ENCODE measurements at regions not wholly inside any gene's neighbourhood (a gene's known extent, or its start where the extent isn't known, plus 50 kb on each side); places are given as distances from the start of the nearest gene placed in this dataset.
A peak's percentile ranks its signal among the peaks of the same experiment; 100 is the strongest.

GRCh38 chrX:80207327-80207726 is 192.8 kb downstream of the TBX22 start:
- intact Hi-C loops (cut with DNase I): no loop called here
- H3K9me3 ChIP-seq: no peaks in the 10 kb centered on the region
- H3K27me3 ChIP-seq: no peaks in the 10 kb centered on the region
- DNase-seq: no peak
- no CpG with 5 or more reads among the region's 6 CpGs for WGBS (ENCODE audit: insufficient coverage, low coverage, low lambda C conversion rate, missing lambda C conversion rate)
- ATAC-seq: no peak
- H3K36me3 ChIP-seq: no peaks in the 10 kb centered on the region
- H3K27ac ChIP-seq: no peak overlapping the region
- H3K4me1 ChIP-seq: no peaks in the 10 kb centered on the region
- H3K4me3 ChIP-seq: no peak overlapping the region
- TF ChIP-seq CTCF (IDR thresholded peaks at IDR 0.05) (no peak), POLR2A (IDR thresholded peaks at IDR 0.05) (no peak)

GRCh38 chrX:80216086-80216485 is 201.5 kb downstream of the TBX22 start:
- no peak overlapping the region for H3K27ac ChIP-seq
- no peak overlapping the region for H3K4me3 ChIP-seq
- no peak for TF ChIP-seq POLR2A (IDR thresholded peaks at IDR 0.05)
- H3K36me3 ChIP-seq: no peaks in the 10 kb centered on the region
- H3K27me3 ChIP-seq: no peaks in the 10 kb centered on the region
- intact Hi-C loops (cut with DNase I): no loop called here
- no peak for DNase-seq
- no peaks in the 10 kb centered on the region for H3K9me3 ChIP-seq
- H3K4me1 ChIP-seq: no peaks in the 10 kb centered on the region
- no peak for ATAC-seq
- WGBS (ENCODE audit: insufficient coverage, low coverage, low lambda C conversion rate, missing lambda C conversion rate): 46% methylated on average over 2 of the region's 2 CpGs

- H3K27me3 ChIP-seq: no peaks in the 10 kb centered on the region
- no peaks in the 10 kb centered on the region for H3K9me3 ChIP-seq
- H3K36me3 ChIP-seq: no peaks in the 10 kb centered on the region
- TF ChIP-seq POLR2A (IDR thresholded peaks at IDR 0.05) (no peak), CTCF (IDR thresholded peaks at IDR 0.05) (no peak)
- DNase-seq (no peak), ATAC-seq (peak in 1 of 4 donors; percentile 26)
- intact Hi-C loops (cut with DNase I): no loop called here
- no peaks in the 10 kb centered on the region for H3K4me1 ChIP-seq
- H3K27ac ChIP-seq: no peak overlapping the region
- H3K4me3 ChIP-seq: no peak overlapping the region
Measured at GRCh38 chrX:80223982-80224579, 196.2 kb upstream of the TENT5D start.

- DNase-seq (no peak), ATAC-seq (no peak)
- no peaks in the 10 kb centered on the region for H3K36me3 ChIP-seq
- WGBS (ENCODE audit: insufficient coverage, low coverage, low lambda C conversion rate, missing lambda C conversion rate): 43% methylated on average over 2 of the region's 2 CpGs
- no peaks in the 10 kb centered on the region for H3K4me1 ChIP-seq
- no peaks in the 10 kb centered on the region for H3K27me3 ChIP-seq
- TF ChIP-seq CTCF (IDR thresholded peaks at IDR 0.05) (no peak), POLR2A (IDR thresholded peaks at IDR 0.05) (no peak)
- H3K4me3 ChIP-seq: no peak overlapping the region
- intact Hi-C loops (cut with DNase I): no loop called here
- H3K27ac ChIP-seq: no peak overlapping the region
- H3K9me3 ChIP-seq: no peaks in the 10 kb centered on the region
Measured at GRCh38 chrX:80229626-80230025, 190.6 kb upstream of the TENT5D start.

GRCh38 chrX:80237072-80237471 is 183.2 kb upstream of the TENT5D start:
- Histone ChIP-seq H3K9me3 (no peaks in the 10 kb centered on the region), H3K27ac (no peak overlapping the region), H3K27me3 (no peaks in the 10 kb centered on the region), H3K4me1 (no peaks in the 10 kb centered on the region), H3K36me3 (no peaks in the 10 kb centered on the region), H3K4me3 (no peak overlapping the region)
- WGBS (ENCODE audit: insufficient coverage, low coverage, low lambda C conversion rate, missing lambda C conversion rate): 37% methylated on average over 5 of the region's 5 CpGs
- TF ChIP-seq CTCF (IDR thresholded peaks at IDR 0.05): no peak
- no peak for TF ChIP-seq POLR2A (IDR thresholded peaks at IDR 0.05)
- intact Hi-C loops (cut with DNase I): no loop called here
- DNase-seq (no peak), ATAC-seq (no peak)
